OCI-LY7 (cell line): ENCODE measurements at regions not wholly inside any gene's neighbourhood (a gene's known extent, or its start where the extent isn't known, plus 50 kb on each side); places are given as distances from the start of the nearest gene placed in this dataset.

ENCODE experiments used
- EZH2phosphoT487 ChIP-seq: fragments of 200-600 bp; sonication (generic); IDR thresholded peaks from 2 replicates; pipeline ENCODE4 v1.6.1; 2018; ENCODE audit warnings: low read depth, borderline replicate concordance, mild to moderate bottlenecking, mixed run types, antibody characterized with exemption, low read length, moderate library complexity, mixed read lengths
- TF ChIP-seq, protein P1 (sequence below): fragments of 200-600 bp; sonication (generic); conservative IDR thresholded peaks from 2 replicates; pipeline ENCODE4 v1.5.1; 2014; ENCODE audit warnings: mild to moderate bottlenecking, antibody characterized with exemption, low read length, moderate library complexity, mixed read lengths

DNA sequence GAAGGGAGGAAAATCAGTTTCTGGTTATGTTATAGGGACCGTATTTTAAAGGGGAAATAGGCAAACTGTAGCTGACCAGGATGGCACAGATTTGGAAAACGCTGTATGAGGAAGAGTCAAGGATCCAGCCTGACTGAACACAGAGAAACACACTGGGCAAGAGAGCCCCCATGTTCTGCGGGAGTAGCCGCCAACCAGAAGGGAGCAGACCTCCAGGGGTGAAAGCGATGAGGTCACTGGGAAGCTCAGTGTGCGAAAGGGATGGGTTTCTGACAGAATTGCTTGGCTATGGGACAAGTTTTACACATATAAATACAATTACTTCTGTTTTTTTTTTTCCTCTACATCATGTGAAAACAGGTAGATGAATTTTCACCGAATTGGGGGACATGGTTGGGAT is 291.6 kb upstream of the PODXL start:
- TF ChIP-seq, protein P1, sequence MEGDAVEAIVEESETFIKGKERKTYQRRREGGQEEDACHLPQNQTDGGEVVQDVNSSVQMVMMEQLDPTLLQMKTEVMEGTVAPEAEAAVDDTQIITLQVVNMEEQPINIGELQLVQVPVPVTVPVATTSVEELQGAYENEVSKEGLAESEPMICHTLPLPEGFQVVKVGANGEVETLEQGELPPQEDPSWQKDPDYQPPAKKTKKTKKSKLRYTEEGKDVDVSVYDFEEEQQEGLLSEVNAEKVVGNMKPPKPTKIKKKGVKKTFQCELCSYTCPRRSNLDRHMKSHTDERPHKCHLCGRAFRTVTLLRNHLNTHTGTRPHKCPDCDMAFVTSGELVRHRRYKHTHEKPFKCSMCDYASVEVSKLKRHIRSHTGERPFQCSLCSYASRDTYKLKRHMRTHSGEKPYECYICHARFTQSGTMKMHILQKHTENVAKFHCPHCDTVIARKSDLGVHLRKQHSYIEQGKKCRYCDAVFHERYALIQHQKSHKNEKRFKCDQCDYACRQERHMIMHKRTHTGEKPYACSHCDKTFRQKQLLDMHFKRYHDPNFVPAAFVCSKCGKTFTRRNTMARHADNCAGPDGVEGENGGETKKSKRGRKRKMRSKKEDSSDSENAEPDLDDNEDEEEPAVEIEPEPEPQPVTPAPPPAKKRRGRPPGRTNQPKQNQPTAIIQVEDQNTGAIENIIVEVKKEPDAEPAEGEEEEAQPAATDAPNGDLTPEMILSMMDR = no peak
- no peak for TF ChIP-seq EZH2phosphoT487
